Pancreas (tissue), 10 donors: ENCODE measurements at regions not wholly inside any gene's neighbourhood (a gene's known extent, or its start where the extent isn't known, plus 50 kb on each side); places are given as distances from the start of the nearest gene placed in this dataset.
"Not testable (repeated sequence)": the region's sequence is repeated elsewhere in the genome, so short reads cannot be mapped to it uniquely, and the experiment has no call there.

Source experiments
- ATAC-seq, 4 donors: fragments of 200-7000 bp; cut with Tn5 transposase; one replicate each; pipeline versions ENCODE4 v1.8.0 to v1.9.1; 2020; ENCODE audit warnings: mild to moderate bottlenecking in 4 of 4, moderate library complexity in 4 of 4
- DNase-seq, 6 donors: peaks; one replicate each; pipeline ENCODE4 v3.0.0-alpha.2; 2020
- FAIRE-seq: peaks from 2 replicates; lab custom pipeline; 2012; peaks lifted over from hg19 to GRCh38; lab: Jason Lieb, UNC
- H3K27ac ChIP-seq, 4 donors: fragments of 200-600 bp; sonication (generic); 1 replicate in 3 of 4; 2 replicates in 1 of 4; pipeline versions ENCODE4 v1.5.0 to v1.8.0; 2020
- H3K27me3 ChIP-seq, 4 donors: fragments of 200-600 bp; one replicate each; pipeline ENCODE4 v1.8.0; 2021
- H3K36me3 ChIP-seq, 3 donors: fragments of 200-600 bp; sonication (generic) in 1 of 3; one replicate each; pipeline versions ENCODE4 v1.5.0 to v1.8.0; 2020 to 2021
- H3K4me1 ChIP-seq, 3 donors: fragments of 200-600 bp; one replicate each; pipeline ENCODE4 v1.8.0; 2021
- H3K4me3 ChIP-seq, 4 donors: fragments of 200-600 bp; sonication (generic) in 2 of 4; one replicate each; pipeline versions ENCODE4 v1.5.0 to v1.8.0; 2020 to 2021
- H3K9me3 ChIP-seq, 4 donors: fragments of 200-600 bp; one replicate each; pipeline ENCODE4 v1.8.0; 2021
- CTCF ChIP-seq, 4 donors: fragments of 200-600 bp; sonication (generic) in 3 of 4; IDR thresholded peaks; one replicate each; pipeline versions ENCODE4 v1.5.0 to v1.8.0; 2021; ENCODE audit warnings: antibody characterized with exemption in 4 of 4
- WGBS, 2 donors: extraction: QIAGEN DNeasy Blood & Tissue Kit; methylation state at CpG; one replicate each; pipeline ENCODE4 v1.1.7; 2013; 5-methylcytosine and 5-hydroxymethylcytosine counted together
- intact Hi-C, 3 donors: fragments of 100-400 bp; cut with DNase I; formaldehyde crosslinking; loops; one replicate each; pipeline versions ENCODE4 v1.11.1 to v1.14.2; 2022
- donor health status: healthy with polysubstance abuse.
- donor health status: DM: no; HTN: no; CAD: no; lungs with moderate emphysema.
- donor health status: DM: no; HTN: no; CAD: no.
- donor health status: control.
- donor health status: control.
- donor health status: Bipolar disorder and iron deficiency.
- donor health status: DM: yes; HTN: yes; CAD: no.
- donor health status: DM: no; HTN: no; CAD: no.
- donor health status: DM: no; HTN: no; CAD: no.
- donor health status: DM: yes; HTN: yes; CAD: no.

- TF ChIP-seq CTCF (IDR thresholded peaks at IDR 0.05) = no peak
- no peak overlapping the region for H3K4me3 ChIP-seq
- ATAC-seq (no peak), DNase-seq (no peak), FAIRE-seq (no peak)
- H3K4me1 ChIP-seq = no peaks in the 10 kb centered on the region
- intact Hi-C loops = no loop called here
- no peaks in the 10 kb centered on the region for H3K36me3 ChIP-seq
- no peak overlapping the region for H3K27ac ChIP-seq
- H3K27me3 ChIP-seq = no peaks in the 10 kb centered on the region
- 62 to 71% methylated on average over 6 of the region's 6 CpGs for WGBS, 2 donors
- H3K9me3 ChIP-seq = no peaks in the 10 kb centered on the region
Measured at GRCh38 chr16:60363566-60363965, 1629.5 kb upstream of the GOT2 start.

GRCh38 chr16:60359866-60360265 is 1625.8 kb upstream of the GOT2 start:
- H3K36me3 ChIP-seq = not testable (repeated sequence)

GRCh38 chr16:60359412-60359811 is 1625.3 kb upstream of the GOT2 start:
- H3K4me1 ChIP-seq, H3K36me3 ChIP-seq, H3K9me3 ChIP-seq, H3K27ac ChIP-seq, intact Hi-C loops, ATAC-seq, H3K4me3 ChIP-seq, FAIRE-seq, H3K27me3 ChIP-seq: not testable (repeated sequence)
- DNase-seq = peak in 1 of 6 donors; percentile 39
- 81 to 90% methylated on average over 17 of the region's 17 CpGs for WGBS, 2 donors

More at GRCh38 chr16:60359866-60360265, 1625.8 kb upstream of the GOT2 start:
- H3K4me3 ChIP-seq, H3K27me3 ChIP-seq, H3K9me3 ChIP-seq, ATAC-seq, H3K4me1 ChIP-seq, intact Hi-C loops, H3K27ac ChIP-seq, FAIRE-seq: not testable (repeated sequence)
- peak in 2 of 6 donors; percentile 49 for DNase-seq
- 82 to 89% methylated on average over 13 of the region's 13 CpGs for WGBS, 2 donors

- ATAC-seq, FAIRE-seq, H3K4me3 ChIP-seq, H3K27me3 ChIP-seq, H3K4me1 ChIP-seq, H3K36me3 ChIP-seq, H3K27ac ChIP-seq, H3K9me3 ChIP-seq, intact Hi-C loops: not testable (repeated sequence)
- peak in 2 of 6 donors; percentile 46 to 52 for DNase-seq
- 80 to 90% methylated on average over 28 to 29 of the region's 29 CpGs for WGBS, 2 donors
Measured at GRCh38 chr16:60357876-60358522, 1623.9 kb upstream of the GOT2 start.

- DNase-seq = no peak
- WGBS, 2 donors = 42 to 77% methylated on average over 1 of the region's 1 CpG
- ATAC-seq = no peak
- Histone ChIP-seq H3K27ac (no peak overlapping the region), H3K9me3 (no peaks in the 10 kb centered on the region), H3K27me3 (no peaks in the 10 kb centered on the region), H3K4me3 (no peak overlapping the region), H3K4me1 (no peaks in the 10 kb centered on the region), H3K36me3 (no peaks in the 10 kb centered on the region)
- no peak for FAIRE-seq
- intact Hi-C loops = no loop called here
- no peak for TF ChIP-seq CTCF (IDR thresholded peaks at IDR 0.05)
Measured at GRCh38 chr16:60346256-60346655, 1612.1 kb upstream of the GOT2 start.

- intact Hi-C loops = no loop called here
- no peak for ATAC-seq
- H3K4me3 ChIP-seq = no peak overlapping the region
- no peak for DNase-seq
- H3K27me3 ChIP-seq = no peaks in the 10 kb centered on the region
- no peak for TF ChIP-seq CTCF (IDR thresholded peaks at IDR 0.05)
- H3K9me3 ChIP-seq = no peaks in the 10 kb centered on the region
- no peak for FAIRE-seq
- no peaks in the 10 kb centered on the region for H3K4me1 ChIP-seq
- no peaks in the 10 kb centered on the region for H3K36me3 ChIP-seq
- WGBS, 2 donors = 56 to 71% methylated on average over 4 of the region's 4 CpGs
- H3K27ac ChIP-seq = no peak overlapping the region
Measured at GRCh38 chr16:60337671-60338070, 1603.6 kb upstream of the GOT2 start.
